Right lobe of liver (tissue), 4 donors: ENCODE measurements at regions not wholly inside any gene's neighbourhood (a gene's known extent, or its start where the extent isn't known, plus 50 kb on each side); places are given as distances from the start of the nearest gene placed in this dataset.

Source experiments
- POLR2A ChIP-seq: fragments of 450-650 bp; IDR thresholded peaks from one replicate; pipeline ENCODE4 v1.6.1; 2017; ENCODE audit warnings: antibody characterized with exemption, mild to moderate bottlenecking
- TF ChIP-seq, protein P1 (sequence below), 4 donors: fragments of 200-600 bp in 3 of 4; fragments of 450-650 bp in 1 of 4; IDR thresholded peaks; one replicate each; pipeline versions ENCODE4 v1.5.1 to v1.8.0; 2016 to 2022; ENCODE audit warnings: antibody characterized with exemption in 4 of 4, mild to moderate bottlenecking in 2 of 4
- donor health status: DM: no; HTN: no; CAD: no.
- donor health status: DM: no; HTN: no; CAD: no.
- donor health status: DM: no; HTN: yes; CAD: no.

- TF ChIP-seq, protein P1, sequence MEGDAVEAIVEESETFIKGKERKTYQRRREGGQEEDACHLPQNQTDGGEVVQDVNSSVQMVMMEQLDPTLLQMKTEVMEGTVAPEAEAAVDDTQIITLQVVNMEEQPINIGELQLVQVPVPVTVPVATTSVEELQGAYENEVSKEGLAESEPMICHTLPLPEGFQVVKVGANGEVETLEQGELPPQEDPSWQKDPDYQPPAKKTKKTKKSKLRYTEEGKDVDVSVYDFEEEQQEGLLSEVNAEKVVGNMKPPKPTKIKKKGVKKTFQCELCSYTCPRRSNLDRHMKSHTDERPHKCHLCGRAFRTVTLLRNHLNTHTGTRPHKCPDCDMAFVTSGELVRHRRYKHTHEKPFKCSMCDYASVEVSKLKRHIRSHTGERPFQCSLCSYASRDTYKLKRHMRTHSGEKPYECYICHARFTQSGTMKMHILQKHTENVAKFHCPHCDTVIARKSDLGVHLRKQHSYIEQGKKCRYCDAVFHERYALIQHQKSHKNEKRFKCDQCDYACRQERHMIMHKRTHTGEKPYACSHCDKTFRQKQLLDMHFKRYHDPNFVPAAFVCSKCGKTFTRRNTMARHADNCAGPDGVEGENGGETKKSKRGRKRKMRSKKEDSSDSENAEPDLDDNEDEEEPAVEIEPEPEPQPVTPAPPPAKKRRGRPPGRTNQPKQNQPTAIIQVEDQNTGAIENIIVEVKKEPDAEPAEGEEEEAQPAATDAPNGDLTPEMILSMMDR (IDR thresholded peaks at IDR 0.05), result peak; percentile 25 to 55 (median 35)
- TF ChIP-seq POLR2A, result no peak
These were observed 97.4 kb upstream of the SGIP1 start for GRCh38 chr1:66436378-66437135.
